IPS-15b (cell line): ENCODE measurements at regions not wholly inside any gene's neighbourhood (a gene's known extent, or its start where the extent isn't known, plus 50 kb on each side); places are given as distances from the start of the nearest gene placed in this dataset.

Experiments used
- H3K27me3 ChIP-seq: one replicate; pipeline ENCODE4 v1.6.1; 2013; ENCODE audit warnings: low read length; ENCODE audit not compliant: control insufficient read depth, insufficient read depth
- H3K36me3 ChIP-seq: one replicate; pipeline ENCODE4 v1.6.1; 2013; ENCODE audit warnings: low read length; ENCODE audit not compliant: control insufficient read depth, insufficient read depth
- H3K4me1 ChIP-seq: one replicate; pipeline ENCODE4 v1.6.1; 2013; ENCODE audit warnings: mild to moderate bottlenecking, low read length; ENCODE audit not compliant: control insufficient read depth, insufficient read depth
- H3K4me3 ChIP-seq: one replicate; pipeline ENCODE4 v1.5.1; 2013; ENCODE audit warnings: low read depth, low read length
- H3K9ac ChIP-seq: one replicate; pipeline ENCODE4 v1.6.1; 2013; ENCODE audit warnings: low read depth, mild to moderate bottlenecking, low read length
- H3K9me3 ChIP-seq: one replicate; pipeline ENCODE4 v1.6.1; 2013; ENCODE audit warnings: mild to moderate bottlenecking, low read length; ENCODE audit not compliant: control insufficient read depth, insufficient read depth

DNA sequence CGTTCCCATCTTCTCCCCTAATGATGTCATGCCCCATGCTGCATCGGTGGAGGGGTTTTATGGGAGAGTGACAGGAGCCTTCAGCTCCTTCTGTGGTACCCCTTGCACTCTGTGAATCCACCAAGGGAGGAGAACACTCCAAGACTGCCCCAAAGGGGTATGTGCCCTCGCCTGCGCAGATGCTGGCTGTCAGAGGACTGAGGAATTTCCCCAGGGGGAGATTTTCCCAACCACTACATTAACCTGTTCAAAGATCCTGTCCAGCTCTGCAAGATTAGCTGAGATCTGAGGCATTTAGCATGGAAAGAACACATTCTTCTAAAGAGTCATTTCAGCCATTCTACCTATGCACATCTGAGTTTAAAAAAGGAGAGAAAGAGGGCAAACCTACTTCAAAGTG lies 143.2 kb upstream of the ITGA6 start:
- no peak overlapping the region for H3K4me3 ChIP-seq

DNA sequence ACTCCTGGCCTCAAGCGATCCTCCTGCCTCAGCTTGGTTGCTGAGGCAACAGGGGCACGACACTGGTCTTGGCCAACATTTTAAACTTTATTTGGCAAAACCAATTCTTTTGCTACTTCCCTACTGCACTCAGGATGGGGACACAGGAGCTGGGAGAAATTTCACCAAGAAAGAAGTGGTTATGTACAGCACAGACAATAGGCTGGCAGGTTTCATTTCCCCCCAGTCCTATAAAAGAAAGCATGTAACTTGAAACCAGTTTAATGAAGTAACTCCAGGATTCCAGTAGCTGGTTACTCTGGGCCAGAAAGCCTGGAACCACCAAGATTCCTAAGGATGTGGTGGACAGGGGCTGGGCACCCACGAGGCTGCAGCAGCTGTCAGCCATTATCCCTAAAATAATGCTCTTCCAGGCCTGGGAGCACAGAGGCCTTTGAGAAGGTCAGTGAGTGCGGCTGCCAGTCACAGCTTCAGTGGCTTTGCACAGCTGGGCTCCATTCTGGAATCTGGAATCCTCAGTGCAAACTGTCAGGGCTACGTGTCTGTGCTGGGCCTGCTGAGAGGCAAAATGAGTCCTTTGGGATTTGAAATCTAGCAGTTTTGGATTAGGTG lies 142.3 kb upstream of the ITGA6 start:
- Histone ChIP-seq H3K27me3 (no peaks in the 10 kb centered on the region), H3K4me1 (peaks cover 10% of the 10 kb centered on the region), H3K4me3 (no peak overlapping the region), H3K9ac (no peak overlapping the region), H3K9me3 (no peaks in the 10 kb centered on the region), H3K36me3 (no peaks in the 10 kb centered on the region)

More for the DNA sequence above, 143.2 kb upstream of the ITGA6 start:
- Histone ChIP-seq H3K9me3 (no peaks in the 10 kb centered on the region), H3K9ac (no peak overlapping the region), H3K27me3 (no peaks in the 10 kb centered on the region), H3K36me3 (no peaks in the 10 kb centered on the region), H3K4me1 (peaks cover 10% of the 10 kb centered on the region)

DNA sequence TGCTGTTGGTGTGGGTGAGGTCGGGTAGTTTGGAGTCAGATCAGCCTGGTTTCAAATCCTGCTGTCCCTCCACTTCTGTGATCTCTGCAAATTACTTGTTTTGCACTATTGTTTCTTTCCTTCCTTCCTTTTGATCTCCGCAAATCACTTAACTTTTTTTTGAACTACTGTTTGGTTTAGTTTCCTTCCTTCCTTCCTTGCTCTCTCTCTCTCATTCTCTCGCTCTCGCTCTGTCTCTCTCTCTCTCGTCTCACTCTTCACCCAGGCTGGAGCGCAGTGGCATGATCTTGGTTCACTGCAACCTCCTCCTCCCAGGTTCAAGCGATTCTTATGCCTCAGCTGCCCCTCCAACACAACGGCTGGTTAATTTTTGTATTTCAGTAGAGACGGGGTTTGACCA lies 141.6 kb upstream of the ITGA6 start:
- H3K9ac ChIP-seq, result no peak overlapping the region
- H3K9me3 ChIP-seq, result no peaks in the 10 kb centered on the region
- no peaks in the 10 kb centered on the region for H3K36me3 ChIP-seq
- H3K4me1 ChIP-seq, result peaks cover 10% of the 10 kb centered on the region
- H3K27me3 ChIP-seq, result no peaks in the 10 kb centered on the region
- no peak overlapping the region for H3K4me3 ChIP-seq

DNA sequence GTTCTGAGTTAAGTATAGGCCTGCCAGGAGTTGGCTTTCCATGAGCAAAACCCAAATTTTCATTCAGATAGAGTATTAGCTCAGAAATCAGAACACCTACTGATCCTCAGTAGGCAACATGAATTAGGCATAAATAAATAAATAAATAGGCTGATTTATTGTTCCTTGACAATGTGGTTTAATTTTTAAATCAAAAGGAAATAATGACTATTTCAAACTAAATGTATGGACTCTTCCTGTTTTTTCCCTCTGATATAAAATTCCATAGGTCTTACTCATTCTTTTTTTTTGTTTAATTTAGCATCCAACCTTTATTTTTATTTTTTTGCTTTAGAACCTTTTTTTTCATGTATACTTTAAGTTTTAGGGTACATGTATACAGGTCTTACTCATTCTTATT lies 140.2 kb upstream of the ITGA6 start:
- H3K4me3 ChIP-seq, result no peak overlapping the region
- H3K27me3 ChIP-seq, result no peaks in the 10 kb centered on the region
- no peaks in the 10 kb centered on the region for H3K9me3 ChIP-seq

DNA sequence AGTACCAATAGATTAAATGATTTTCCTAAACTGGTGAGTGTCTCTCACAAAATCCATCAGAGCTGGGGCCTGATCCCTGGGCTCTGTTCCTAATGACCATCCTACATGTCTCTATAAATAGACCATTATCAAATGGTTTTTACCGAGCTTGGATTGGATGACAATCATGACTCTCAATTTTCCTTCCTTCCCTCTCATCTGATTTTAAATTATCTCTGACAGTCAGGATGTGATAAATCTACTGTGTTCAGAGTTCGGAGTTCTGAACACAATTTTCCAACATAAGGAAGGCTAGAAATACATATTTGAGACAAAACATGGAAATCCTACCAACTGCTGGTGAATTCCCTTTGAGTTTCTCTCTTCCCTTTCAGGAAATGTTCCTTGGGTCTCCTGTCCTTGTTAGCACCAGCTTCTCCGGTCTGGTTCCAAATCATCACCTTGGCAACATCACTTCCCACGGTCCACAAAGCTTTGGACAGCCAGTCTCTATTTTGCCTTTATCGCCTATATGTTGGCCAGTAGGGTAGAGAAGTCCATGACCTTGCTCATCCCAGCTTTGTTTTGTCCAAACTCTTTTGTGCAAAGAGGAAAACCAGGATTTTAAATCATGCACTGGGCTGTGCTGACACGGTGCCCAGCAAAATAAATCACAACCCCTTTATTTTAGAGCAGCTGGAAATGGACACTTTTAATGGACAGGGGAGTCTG lies 139.6 kb upstream of the ITGA6 start:
- Histone ChIP-seq H3K4me1 (peaks cover 10% of the 10 kb centered on the region), H3K36me3 (no peaks in the 10 kb centered on the region), H3K9ac (no peak overlapping the region), H3K9me3 (no peaks in the 10 kb centered on the region), H3K27me3 (no peaks in the 10 kb centered on the region), H3K4me3 (no peak overlapping the region)

More for the DNA sequence above, 140.2 kb upstream of the ITGA6 start:
- H3K36me3 ChIP-seq, result no peaks in the 10 kb centered on the region
- H3K4me1 ChIP-seq, result peaks cover 10% of the 10 kb centered on the region
- no peak overlapping the region for H3K9ac ChIP-seq

DNA sequence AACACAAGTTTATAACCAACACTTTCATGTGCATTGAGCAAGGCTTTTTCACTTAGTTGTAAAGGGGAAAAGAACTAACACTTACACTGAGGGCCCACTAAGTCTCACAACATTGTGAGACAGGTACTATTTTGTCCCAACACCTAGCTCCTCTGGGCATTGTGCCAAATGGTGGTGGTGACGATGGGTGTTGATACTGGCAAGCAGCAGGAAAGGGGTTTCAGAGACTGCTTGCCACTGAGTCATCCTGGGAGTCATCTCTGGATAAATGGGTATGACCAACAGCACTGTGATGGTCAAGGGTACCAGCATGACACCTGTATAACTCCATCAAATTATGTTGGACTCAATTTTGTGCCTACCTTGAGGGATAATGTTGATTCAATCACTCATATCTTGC lies 138.8 kb upstream of the ITGA6 start:
- no peaks in the 10 kb centered on the region for H3K27me3 ChIP-seq
- H3K36me3 ChIP-seq, result no peaks in the 10 kb centered on the region
- no peak overlapping the region for H3K4me3 ChIP-seq
- no peaks in the 10 kb centered on the region for H3K9me3 ChIP-seq
- H3K9ac ChIP-seq, result no peak overlapping the region
- peaks cover 10% of the 10 kb centered on the region for H3K4me1 ChIP-seq

DNA sequence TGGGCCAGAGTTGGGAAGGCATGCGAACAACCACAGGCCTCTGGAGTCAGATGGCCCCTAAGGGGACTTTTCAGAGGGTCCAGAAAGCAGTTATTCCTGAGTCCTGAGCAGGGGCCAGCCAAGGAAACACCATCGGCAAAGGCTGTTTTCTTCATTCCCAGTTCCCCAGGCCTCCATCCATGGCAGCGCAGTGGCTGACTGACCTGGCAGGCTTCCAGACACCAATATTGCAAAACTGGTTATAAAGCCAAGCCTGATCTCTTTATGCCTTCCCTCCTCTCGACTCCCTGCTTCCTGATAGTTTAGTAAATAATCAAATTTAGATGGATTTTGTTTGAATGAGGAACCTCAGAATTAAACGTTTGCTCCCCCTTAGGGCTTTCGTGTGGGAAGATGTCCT lies 133.4 kb upstream of the ITGA6 start:
- Histone ChIP-seq H3K27me3 (peaks cover 16% of the 10 kb centered on the region), H3K9ac (no peak overlapping the region), H3K36me3 (no peaks in the 10 kb centered on the region), H3K4me1 (peaks cover 5% of the 10 kb centered on the region), H3K4me3 (no peak overlapping the region), H3K9me3 (no peaks in the 10 kb centered on the region)

DNA sequence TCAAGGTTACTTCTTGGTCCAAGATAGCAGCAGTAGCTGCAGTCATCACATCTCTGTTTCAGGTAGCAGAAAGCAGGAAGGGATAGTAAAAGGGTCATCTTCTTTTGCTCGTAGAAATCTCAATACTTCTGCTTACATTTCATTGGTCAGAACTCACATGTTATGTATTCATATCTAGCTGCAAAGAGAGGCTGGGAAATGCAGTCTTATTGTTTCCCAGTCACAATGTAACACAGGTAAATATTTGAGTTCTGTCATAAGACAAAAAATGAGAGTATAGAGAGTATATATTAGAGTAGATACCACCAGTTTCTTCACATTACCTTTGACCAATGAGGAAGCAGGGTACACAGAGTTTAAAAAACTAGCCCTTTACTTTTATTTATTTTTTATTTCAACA lies 132.4 kb upstream of the ITGA6 start:
- Histone ChIP-seq H3K27me3 (peaks cover 18% of the 10 kb centered on the region), H3K36me3 (no peaks in the 10 kb centered on the region)

DNA sequence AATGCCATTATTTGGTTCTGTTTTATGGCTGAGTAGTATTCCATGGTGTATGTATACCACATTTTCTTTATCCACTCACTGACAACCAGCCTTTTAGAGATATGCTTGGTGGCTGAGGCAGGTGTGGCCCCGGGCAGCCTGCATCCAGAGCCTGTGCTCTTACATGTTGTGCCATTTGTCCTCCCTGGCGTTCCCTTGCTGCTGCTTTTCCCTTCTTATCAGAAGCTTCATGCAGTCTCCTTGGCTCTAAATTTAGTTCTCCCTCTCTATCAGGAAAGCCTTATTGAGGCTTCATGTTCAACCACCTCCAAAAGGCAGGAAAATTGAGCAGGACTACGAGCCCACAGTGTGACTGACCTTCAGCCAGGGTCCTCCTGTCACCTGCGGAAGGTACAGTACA lies 131.7 kb upstream of the ITGA6 start:
- peaks cover 9% of the 10 kb centered on the region for H3K4me1 ChIP-seq
- H3K36me3 ChIP-seq, result no peaks in the 10 kb centered on the region

More for the DNA sequence above, 132.4 kb upstream of the ITGA6 start:
- H3K9me3 ChIP-seq, result no peaks in the 10 kb centered on the region
- H3K9ac ChIP-seq, result no peak overlapping the region
- peaks cover 7% of the 10 kb centered on the region for H3K4me1 ChIP-seq
- no peak overlapping the region for H3K4me3 ChIP-seq

DNA sequence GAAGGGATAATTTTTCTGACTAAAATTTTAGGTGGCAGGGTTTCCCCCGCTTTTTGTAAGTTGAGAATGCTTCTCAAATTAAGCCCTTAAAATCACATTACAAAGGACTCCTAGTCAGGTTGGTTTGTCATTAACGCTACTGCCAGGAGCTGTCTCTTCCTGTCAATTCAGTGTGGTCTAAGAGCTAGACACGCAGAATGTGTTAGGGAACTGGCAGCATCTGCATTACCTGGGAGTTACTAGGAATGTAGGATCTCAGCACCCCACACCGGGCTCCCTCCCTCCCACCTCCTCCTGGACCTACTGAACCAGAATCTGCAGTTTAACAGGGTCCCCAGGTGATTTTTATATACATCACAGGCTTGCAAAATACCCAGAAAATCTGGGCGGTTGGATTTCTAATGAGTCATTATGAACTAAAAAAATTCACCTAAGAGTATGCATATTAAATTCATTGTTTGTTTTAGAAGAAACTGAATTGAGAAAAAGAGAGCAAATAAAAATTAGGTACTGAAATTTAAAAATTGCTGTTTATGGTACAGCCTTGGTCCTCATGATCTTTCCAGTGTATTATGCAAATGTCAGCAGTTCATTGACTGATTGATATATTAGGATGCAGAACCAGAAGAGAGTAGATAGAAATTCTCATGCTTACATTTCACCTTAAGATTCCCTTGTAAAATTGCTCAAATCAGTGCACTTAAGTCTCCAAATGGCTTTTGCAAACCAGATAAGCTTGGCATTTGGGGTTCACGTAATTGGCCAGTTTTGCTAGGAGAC lies 130.9 kb upstream of the ITGA6 start:
- H3K4me3 ChIP-seq, result no peak overlapping the region
- H3K36me3 ChIP-seq, result no peaks in the 10 kb centered on the region
- H3K9me3 ChIP-seq, result no peaks in the 10 kb centered on the region
- H3K9ac ChIP-seq, result no peak overlapping the region
- H3K4me1 ChIP-seq, result peaks cover 9% of the 10 kb centered on the region
- peaks cover 18% of the 10 kb centered on the region for H3K27me3 ChIP-seq

More for the DNA sequence above, 131.7 kb upstream of the ITGA6 start:
- H3K9me3 ChIP-seq, result no peaks in the 10 kb centered on the region
- H3K27me3 ChIP-seq, result peaks cover 18% of the 10 kb centered on the region
- H3K9ac ChIP-seq, result no peak overlapping the region
- H3K4me3 ChIP-seq, result no peak overlapping the region

DNA sequence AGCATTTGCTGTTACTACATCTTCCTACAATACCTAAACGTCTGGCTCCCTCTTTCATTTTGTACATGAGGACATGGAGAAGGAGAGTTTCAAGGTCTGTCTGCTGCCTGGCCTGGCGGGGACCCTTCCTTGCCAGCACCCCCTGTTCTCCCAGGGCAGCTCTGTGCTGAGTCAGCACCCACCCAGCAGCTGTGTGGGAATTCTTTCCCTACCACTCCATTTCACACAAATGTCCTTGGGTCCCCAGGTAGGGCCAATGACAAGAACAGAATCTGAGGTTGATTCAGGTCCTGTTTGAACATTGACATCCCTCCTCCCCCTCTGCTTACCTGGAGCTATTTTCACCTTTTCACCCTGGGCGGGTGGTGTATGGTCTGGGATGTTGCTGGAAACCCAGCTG lies 129.9 kb upstream of the ITGA6 start:
- no peaks in the 10 kb centered on the region for H3K36me3 ChIP-seq
- H3K9me3 ChIP-seq, result no peaks in the 10 kb centered on the region
- H3K27me3 ChIP-seq, result peaks cover 18% of the 10 kb centered on the region
- H3K4me1 ChIP-seq, result peaks cover 9% of the 10 kb centered on the region
- no peak overlapping the region for H3K9ac ChIP-seq
- no peak overlapping the region for H3K4me3 ChIP-seq

DNA sequence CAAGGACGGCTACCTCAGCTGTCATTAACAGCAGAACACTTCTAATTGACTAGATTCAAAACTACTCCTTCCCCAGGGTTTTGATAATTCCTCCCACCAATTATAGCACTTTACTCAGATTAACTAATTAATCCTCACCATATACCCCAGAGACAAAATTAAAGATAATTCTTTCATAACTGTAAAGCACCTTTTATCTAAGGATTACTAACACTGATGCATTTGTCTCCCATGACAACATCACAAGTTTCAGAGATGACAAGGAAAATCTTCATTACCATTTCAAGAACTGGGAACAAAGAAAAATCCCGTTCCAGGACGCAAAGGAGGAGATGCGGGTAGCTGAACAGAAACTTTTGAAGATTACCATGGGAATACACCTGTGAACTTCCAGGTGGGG lies 129.4 kb upstream of the ITGA6 start:
- Histone ChIP-seq H3K27me3 (peaks cover 18% of the 10 kb centered on the region), H3K4me3 (no peak overlapping the region), H3K9ac (no peak overlapping the region), H3K4me1 (peaks cover 9% of the 10 kb centered on the region), H3K36me3 (no peaks in the 10 kb centered on the region), H3K9me3 (no peaks in the 10 kb centered on the region)
